ENCODE measurements at regions not wholly inside any gene's neighbourhood (a gene's known extent, or its start where the extent isn't known, plus 50 kb on each side); places are given as distances from the start of the nearest gene placed in this dataset.

DNA sequence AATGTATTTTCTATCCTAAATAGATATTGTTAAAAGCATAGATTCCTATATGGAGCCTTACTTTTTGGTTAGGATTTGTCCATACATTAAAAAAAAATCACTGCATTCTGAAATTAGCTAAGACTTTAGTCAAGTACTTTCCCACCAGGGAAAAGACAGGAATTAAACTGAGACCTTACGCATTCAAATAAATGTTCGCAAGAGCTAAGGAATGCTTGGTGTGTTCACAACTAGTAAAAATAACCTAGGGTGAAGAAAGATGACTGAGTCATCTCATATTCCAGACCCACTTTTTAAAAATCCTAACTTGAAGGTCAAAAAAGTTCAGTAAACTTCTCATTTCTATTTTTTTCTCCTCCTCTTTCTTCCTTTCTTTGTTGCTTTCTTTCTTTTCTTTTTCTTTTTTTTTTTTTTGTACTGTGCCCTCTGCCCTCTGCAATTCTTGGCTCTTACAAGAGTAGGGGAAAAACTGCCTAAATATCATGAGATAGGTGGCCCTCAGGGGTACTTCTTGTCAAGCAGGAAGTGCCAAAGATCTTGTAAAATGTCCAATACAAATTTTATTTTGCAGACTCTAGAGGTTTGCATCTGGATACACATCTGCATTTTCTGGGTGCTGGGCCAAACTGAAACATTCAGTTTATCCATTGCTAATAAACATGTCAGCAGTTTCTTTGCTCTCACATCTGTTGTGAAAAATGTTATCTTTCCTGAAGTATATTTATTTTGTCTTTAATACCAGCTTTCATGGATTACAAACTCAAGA lies 121.4 kb upstream of the GORAB start:
- TF ChIP-seq, protein P1, sequence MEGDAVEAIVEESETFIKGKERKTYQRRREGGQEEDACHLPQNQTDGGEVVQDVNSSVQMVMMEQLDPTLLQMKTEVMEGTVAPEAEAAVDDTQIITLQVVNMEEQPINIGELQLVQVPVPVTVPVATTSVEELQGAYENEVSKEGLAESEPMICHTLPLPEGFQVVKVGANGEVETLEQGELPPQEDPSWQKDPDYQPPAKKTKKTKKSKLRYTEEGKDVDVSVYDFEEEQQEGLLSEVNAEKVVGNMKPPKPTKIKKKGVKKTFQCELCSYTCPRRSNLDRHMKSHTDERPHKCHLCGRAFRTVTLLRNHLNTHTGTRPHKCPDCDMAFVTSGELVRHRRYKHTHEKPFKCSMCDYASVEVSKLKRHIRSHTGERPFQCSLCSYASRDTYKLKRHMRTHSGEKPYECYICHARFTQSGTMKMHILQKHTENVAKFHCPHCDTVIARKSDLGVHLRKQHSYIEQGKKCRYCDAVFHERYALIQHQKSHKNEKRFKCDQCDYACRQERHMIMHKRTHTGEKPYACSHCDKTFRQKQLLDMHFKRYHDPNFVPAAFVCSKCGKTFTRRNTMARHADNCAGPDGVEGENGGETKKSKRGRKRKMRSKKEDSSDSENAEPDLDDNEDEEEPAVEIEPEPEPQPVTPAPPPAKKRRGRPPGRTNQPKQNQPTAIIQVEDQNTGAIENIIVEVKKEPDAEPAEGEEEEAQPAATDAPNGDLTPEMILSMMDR (IDR thresholded peaks at IDR 0.05): no peak
- TF ChIP-seq POLR2A (IDR thresholded peaks at IDR 0.05): no peak
